A673 (cell line): ENCODE measurements at regions not wholly inside any gene's neighbourhood (a gene's known extent, or its start where the extent isn't known, plus 50 kb on each side); places are given as distances from the start of the nearest gene placed in this dataset.

ENCODE experiments used
- CTCF ChIP-seq: fragments of 300-800, 200-600 bp; sonication (generic); conservative IDR thresholded peaks from 2 replicates; pipeline ENCODE4 v1.5.1; 2017; ENCODE audit warnings: low read depth, mild to moderate bottlenecking, antibody characterized with exemption, low read length, moderate library complexity, mixed read lengths
- EZH2 ChIP-seq: fragments of 200-600 bp; sonication (generic); IDR thresholded peaks from 2 replicates; pipeline ENCODE4 v1.6.1; 2017; ENCODE audit warnings: borderline replicate concordance, low read depth, mild to moderate bottlenecking, mixed read lengths, antibody characterized with exemption, low read length; ENCODE audit not compliant: poor library complexity, severe bottlenecking

GRCh38 chr2:18903750-18904149 lies 314.4 kb upstream of the NT5C1B start:
- TF ChIP-seq CTCF = no peak
- no peak for TF ChIP-seq EZH2
